H1 (cell line): ENCODE measurements at regions not wholly inside any gene's neighbourhood (a gene's known extent, or its start where the extent isn't known, plus 50 kb on each side); places are given as distances from the start of the nearest gene placed in this dataset.

Experiments used
- TF ChIP-seq, protein P1 (sequence below): fragments of 300-600 bp; sonication (generic); IDR thresholded peaks from 2 replicates; pipeline ENCODE4 v1.7.1; 2012; ENCODE audit warnings: low read length, moderate library complexity, mild to moderate bottlenecking, inconsistent platforms; ENCODE audit not compliant: insufficient replicate concordance

GRCh38 chr15:72947709-72948108 is 104.6 kb upstream of the NEO1 start (continued):
- TF ChIP-seq, protein P1, sequence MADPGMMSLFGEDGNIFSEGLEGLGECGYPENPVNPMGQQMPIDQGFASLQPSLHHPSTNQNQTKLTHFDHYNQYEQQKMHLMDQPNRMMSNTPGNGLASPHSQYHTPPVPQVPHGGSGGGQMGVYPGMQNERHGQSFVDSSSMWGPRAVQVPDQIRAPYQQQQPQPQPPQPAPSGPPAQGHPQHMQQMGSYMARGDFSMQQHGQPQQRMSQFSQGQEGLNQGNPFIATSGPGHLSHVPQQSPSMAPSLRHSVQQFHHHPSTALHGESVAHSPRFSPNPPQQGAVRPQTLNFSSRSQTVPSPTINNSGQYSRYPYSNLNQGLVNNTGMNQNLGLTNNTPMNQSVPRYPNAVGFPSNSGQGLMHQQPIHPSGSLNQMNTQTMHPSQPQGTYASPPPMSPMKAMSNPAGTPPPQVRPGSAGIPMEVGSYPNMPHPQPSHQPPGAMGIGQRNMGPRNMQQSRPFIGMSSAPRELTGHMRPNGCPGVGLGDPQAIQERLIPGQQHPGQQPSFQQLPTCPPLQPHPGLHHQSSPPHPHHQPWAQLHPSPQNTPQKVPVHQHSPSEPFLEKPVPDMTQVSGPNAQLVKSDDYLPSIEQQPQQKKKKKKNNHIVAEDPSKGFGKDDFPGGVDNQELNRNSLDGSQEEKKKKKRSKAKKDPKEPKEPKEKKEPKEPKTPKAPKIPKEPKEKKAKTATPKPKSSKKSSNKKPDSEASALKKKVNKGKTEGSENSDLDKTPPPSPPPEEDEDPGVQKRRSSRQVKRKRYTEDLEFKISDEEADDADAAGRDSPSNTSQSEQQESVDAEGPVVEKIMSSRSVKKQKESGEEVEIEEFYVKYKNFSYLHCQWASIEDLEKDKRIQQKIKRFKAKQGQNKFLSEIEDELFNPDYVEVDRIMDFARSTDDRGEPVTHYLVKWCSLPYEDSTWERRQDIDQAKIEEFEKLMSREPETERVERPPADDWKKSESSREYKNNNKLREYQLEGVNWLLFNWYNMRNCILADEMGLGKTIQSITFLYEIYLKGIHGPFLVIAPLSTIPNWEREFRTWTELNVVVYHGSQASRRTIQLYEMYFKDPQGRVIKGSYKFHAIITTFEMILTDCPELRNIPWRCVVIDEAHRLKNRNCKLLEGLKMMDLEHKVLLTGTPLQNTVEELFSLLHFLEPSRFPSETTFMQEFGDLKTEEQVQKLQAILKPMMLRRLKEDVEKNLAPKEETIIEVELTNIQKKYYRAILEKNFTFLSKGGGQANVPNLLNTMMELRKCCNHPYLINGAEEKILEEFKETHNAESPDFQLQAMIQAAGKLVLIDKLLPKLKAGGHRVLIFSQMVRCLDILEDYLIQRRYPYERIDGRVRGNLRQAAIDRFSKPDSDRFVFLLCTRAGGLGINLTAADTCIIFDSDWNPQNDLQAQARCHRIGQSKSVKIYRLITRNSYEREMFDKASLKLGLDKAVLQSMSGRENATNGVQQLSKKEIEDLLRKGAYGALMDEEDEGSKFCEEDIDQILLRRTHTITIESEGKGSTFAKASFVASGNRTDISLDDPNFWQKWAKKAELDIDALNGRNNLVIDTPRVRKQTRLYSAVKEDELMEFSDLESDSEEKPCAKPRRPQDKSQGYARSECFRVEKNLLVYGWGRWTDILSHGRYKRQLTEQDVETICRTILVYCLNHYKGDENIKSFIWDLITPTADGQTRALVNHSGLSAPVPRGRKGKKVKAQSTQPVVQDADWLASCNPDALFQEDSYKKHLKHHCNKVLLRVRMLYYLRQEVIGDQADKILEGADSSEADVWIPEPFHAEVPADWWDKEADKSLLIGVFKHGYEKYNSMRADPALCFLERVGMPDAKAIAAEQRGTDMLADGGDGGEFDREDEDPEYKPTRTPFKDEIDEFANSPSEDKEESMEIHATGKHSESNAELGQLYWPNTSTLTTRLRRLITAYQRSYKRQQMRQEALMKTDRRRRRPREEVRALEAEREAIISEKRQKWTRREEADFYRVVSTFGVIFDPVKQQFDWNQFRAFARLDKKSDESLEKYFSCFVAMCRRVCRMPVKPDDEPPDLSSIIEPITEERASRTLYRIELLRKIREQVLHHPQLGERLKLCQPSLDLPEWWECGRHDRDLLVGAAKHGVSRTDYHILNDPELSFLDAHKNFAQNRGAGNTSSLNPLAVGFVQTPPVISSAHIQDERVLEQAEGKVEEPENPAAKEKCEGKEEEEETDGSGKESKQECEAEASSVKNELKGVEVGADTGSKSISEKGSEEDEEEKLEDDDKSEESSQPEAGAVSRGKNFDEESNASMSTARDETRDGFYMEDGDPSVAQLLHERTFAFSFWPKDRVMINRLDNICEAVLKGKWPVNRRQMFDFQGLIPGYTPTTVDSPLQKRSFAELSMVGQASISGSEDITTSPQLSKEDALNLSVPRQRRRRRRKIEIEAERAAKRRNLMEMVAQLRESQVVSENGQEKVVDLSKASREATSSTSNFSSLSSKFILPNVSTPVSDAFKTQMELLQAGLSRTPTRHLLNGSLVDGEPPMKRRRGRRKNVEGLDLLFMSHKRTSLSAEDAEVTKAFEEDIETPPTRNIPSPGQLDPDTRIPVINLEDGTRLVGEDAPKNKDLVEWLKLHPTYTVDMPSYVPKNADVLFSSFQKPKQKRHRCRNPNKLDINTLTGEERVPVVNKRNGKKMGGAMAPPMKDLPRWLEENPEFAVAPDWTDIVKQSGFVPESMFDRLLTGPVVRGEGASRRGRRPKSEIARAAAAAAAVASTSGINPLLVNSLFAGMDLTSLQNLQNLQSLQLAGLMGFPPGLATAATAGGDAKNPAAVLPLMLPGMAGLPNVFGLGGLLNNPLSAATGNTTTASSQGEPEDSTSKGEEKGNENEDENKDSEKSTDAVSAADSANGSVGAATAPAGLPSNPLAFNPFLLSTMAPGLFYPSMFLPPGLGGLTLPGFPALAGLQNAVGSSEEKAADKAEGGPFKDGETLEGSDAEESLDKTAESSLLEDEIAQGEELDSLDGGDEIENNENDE: no peak
